Tibial nerve (tissue), 4 donors: ENCODE measurements at regions not wholly inside any gene's neighbourhood (a gene's known extent, or its start where the extent isn't known, plus 50 kb on each side); places are given as distances from the start of the nearest gene placed in this dataset.

Experiments
- EP300 ChIP-seq, 2 donors: sonication (generic); formaldehyde crosslinking; IDR thresholded peaks; one replicate each; pipeline ENCODE4 v1.6.1; 2017; ENCODE audit warnings: antibody characterized with exemption in 2 of 2, mild to moderate bottlenecking in 1 of 2
- POLR2A ChIP-seq, 2 donors: fragments of 450-650 bp; IDR thresholded peaks; one replicate each; pipeline ENCODE4 v1.6.1; 2017; ENCODE audit warnings: antibody characterized with exemption in 2 of 2, mild to moderate bottlenecking in 2 of 2, moderate library complexity in 2 of 2
- TF ChIP-seq, protein P1 (sequence below), 5 experiments: fragments of 200-600 bp in 3 of 5; fragments of 450-650 bp in 2 of 5; sonication (generic) in 3 of 5; IDR thresholded peaks; one replicate each; pipeline ENCODE4 v1.5.1; 2016 to 2019; ENCODE audit warnings: antibody characterized with exemption in 5 of 5, mild to moderate bottlenecking in 3 of 5, moderate library complexity in 2 of 5

DNA sequence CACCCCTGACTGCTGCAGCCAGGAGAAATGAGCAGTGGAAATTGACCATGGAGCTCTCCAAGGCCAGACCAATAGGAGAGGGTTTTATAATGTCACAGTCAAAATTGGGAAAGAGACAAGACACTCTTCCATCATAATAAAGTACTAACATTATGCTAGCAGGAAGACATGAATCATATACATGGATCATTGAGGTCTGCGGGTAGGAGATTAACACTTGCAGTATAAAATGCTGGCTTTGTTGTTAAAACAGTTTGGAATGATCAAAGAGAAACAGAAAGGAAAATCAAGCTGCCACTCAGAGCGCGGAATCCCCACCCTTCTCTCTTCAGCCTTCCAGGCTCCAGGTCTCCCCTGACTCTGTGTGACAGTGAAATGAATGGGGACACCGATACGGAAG, 53.4 kb upstream of the CALN1 start:
- TF ChIP-seq, protein P1, sequence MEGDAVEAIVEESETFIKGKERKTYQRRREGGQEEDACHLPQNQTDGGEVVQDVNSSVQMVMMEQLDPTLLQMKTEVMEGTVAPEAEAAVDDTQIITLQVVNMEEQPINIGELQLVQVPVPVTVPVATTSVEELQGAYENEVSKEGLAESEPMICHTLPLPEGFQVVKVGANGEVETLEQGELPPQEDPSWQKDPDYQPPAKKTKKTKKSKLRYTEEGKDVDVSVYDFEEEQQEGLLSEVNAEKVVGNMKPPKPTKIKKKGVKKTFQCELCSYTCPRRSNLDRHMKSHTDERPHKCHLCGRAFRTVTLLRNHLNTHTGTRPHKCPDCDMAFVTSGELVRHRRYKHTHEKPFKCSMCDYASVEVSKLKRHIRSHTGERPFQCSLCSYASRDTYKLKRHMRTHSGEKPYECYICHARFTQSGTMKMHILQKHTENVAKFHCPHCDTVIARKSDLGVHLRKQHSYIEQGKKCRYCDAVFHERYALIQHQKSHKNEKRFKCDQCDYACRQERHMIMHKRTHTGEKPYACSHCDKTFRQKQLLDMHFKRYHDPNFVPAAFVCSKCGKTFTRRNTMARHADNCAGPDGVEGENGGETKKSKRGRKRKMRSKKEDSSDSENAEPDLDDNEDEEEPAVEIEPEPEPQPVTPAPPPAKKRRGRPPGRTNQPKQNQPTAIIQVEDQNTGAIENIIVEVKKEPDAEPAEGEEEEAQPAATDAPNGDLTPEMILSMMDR (IDR thresholded peaks at IDR 0.05): no peak
- TF ChIP-seq EP300 (IDR thresholded peaks at IDR 0.05) (no peak), POLR2A (IDR thresholded peaks at IDR 0.05) (no peak)
